ENCODE measurements at regions not wholly inside any gene's neighbourhood (a gene's known extent, or its start where the extent isn't known, plus 50 kb on each side); places are given as distances from the start of the nearest gene placed in this dataset.

GRCh38 chr7:155378580-155378934 is 79.4 kb upstream of the EN2 start:
- TF ChIP-seq CTCF (IDR thresholded peaks at IDR 0.05; ENCODE audit: control extremely low read depth in 1 of 3, insufficient read depth in 1 of 3, low read depth in 1 of 3, low read length in 3 of 3) (no peak), POLR2AphosphoS5 (IDR thresholded peaks at IDR 0.05; ENCODE audit: low read depth, low read length) (no peak), EP300 (IDR thresholded peaks at IDR 0.05; ENCODE audit: borderline replicate concordance in 1 of 2, low read depth in 2 of 2, low read length in 2 of 2) (no peak), POLR2A (IDR thresholded peaks at IDR 0.05; ENCODE audit: control extremely low read depth in 1 of 2, low read depth in 2 of 2, low read length in 2 of 2) (no peak), TAF1 (IDR thresholded peaks at IDR 0.05; ENCODE audit: low read depth, low read length) (no peak), MAFK (IDR thresholded peaks at IDR 0.05; ENCODE audit: low read depth, low read length) (no peak), EZH2 (IDR thresholded peaks at IDR 0.05; ENCODE audit: low read depth, low read length, severe bottlenecking) (no peak), YY1 (IDR thresholded peaks at IDR 0.05; ENCODE audit: low read depth, low read length) (no peak), RNF2 (IDR thresholded peaks at IDR 0.05; ENCODE audit: borderline replicate concordance, low read depth, low read length, missing control alignments, poor library complexity, severe bottlenecking) (no peak), TEAD4 (IDR thresholded peaks at IDR 0.05; ENCODE audit: low read depth, low read length) (no peak), MAX (IDR thresholded peaks at IDR 0.05) (no peak), CEBPB (IDR thresholded peaks at IDR 0.05; ENCODE audit: low read depth, low read length) (no peak)
